C4-2B (cell line): ENCODE measurements at regions not wholly inside any gene's neighbourhood (a gene's known extent, or its start where the extent isn't known, plus 50 kb on each side); places are given as distances from the start of the nearest gene placed in this dataset.

Source experiments
- CTCF ChIP-seq: fragments of 450-650 bp; conservative IDR thresholded peaks from 2 replicates; pipeline ENCODE4 v1.5.1; 2017; ENCODE audit warnings: mild to moderate bottlenecking
- ZFX ChIP-seq: fragments of 450-650 bp; IDR thresholded peaks from 2 replicates; pipeline ENCODE4 v1.6.1; 2017

DNA sequence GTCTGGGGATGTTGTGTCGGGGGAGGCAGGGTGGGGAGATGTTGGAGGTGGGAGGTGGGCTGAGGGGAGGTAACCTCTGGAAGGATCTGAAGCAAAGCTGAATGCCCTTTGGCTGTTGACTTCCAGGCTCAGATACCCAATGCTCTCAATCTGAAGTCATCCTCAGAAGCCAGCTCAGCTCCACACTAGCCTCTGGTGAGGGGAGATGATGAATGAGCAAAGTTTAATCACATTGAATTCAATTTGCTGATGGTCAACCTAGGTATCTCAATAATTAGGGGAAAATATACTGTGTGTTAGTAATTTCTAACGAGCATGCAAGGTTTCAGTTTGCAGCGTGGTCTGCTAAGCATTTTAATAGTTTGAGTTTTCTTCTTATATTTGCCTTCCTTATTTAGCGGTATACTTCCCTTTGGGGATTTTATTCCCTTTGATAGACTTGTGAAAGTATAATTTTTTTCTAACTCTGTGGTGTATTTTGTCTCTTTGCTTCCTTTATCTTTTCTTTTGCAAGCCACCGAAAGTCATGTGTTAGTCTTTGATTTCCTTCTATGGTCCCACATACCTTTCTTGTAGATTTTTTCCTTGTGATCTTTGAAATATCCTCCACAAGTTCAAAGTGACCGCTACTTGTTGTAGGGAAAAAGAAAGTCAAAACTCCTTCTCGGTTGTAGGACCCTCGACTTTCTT, 146.3 kb upstream of the LEF1 start:
- TF ChIP-seq CTCF (no peak), ZFX (no peak)
